ENCODE measurements at regions not wholly inside any gene's neighbourhood (a gene's known extent, or its start where the extent isn't known, plus 50 kb on each side); places are given as distances from the start of the nearest gene placed in this dataset.
"Not testable (repeated sequence)": the region's sequence is repeated elsewhere in the genome, so short reads cannot be mapped to it uniquely, and the experiment has no call there.

DNA sequence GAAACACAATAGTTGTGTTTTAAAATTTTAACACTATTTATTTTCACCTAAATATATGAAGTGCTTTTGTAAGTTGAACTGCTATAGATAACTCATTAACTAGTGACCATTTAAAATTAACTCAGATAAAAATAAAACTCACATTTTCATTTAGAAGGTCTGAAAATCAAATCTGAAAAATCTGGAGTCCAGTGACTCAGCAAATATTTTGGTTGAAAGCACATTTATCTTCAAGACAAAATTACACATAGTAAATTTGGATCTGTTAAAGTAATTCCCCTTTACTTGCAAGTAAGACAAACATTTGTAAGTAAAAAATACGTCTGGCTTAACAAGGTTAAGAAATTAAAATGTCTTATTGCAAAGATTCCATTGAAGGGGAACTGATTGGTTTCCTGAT lies 589.1 kb downstream of the TRIML1 start:
- DNase-seq (ENCODE audit: low read depth, low spot score): no peak

DNA sequence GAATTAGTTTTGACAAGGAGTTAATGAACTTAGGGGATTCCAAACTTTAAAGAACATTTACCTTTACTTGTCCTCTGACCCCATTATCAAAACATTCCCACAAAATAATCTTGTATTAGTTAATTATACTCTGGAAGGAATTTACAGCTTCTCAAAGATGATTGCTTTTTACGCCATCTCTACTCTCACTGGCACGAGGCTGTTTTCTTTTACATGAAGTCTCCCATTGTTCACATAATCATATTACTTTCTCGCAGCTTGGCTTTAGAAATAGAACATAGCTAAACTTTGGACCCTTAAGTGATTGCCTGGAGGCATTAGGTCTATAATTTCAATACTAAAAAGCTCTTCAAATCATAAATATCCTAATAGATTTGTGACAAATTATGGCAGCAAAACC lies 592.9 kb downstream of the TRIML1 start:
- DNase-seq (ENCODE audit: low read depth, low spot score): no peak

- no peak for DNase-seq (ENCODE audit: low read depth, low spot score)
Observed at GRCh38 chr4:188735082-188735481, 595.8 kb downstream of the TRIML1 start.

GRCh38 chr4:188737251-188738002 lies 598.2 kb downstream of the TRIML1 start:
- DNase-seq (ENCODE audit: low read depth, low spot score): no peak

DNA sequence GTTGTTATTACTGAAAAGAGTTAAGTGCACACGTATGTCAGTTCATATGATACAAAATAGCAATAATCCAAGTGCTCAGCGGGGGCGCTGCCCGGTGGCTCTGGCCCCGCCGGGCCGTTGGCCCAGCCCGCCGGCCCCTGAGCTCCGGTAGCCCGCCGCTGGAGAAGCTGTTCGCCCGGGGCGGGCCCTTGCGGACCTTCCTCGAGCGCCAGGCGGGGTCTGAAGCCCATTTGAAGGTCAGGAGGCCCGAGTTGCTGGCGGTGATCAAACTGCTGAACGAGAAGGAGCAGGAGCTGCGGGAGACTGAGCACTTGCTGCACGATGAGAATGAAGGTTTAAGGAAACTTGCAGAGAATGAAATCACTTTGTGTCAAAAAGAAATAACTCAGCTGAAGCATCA lies 599.0 kb downstream of the TRIML1 start:
- DNase-seq (ENCODE audit: low read depth, low spot score): not testable (repeated sequence)

DNA sequence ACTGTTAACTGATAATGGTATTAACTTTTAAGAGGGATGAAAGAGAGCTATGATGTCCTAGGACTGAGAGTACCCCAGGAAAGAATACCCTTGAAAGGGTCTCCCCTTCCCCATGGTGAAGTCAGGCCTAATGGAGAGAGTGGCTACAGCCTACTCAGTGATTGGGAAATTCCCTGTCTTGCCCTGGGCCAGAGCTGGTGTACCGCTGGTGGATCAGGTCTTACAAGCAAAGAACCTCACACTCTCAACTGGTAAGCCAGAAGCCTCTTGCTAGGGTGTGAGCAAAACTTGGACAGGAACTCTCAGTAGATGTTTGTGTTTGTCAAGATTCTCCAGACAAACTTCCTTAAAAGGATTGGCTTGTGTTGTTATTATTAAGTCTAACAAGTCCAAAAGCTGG lies 600.9 kb downstream of the TRIML1 start:
- not testable (repeated sequence) for DNase-seq (ENCODE audit: low read depth, low spot score)

GRCh38 chr4:188740791-188741190 lies 601.5 kb downstream of the TRIML1 start:
- DNase-seq (ENCODE audit: low read depth, low spot score): not testable (repeated sequence)

- DNase-seq (ENCODE audit: low read depth, low spot score): no peak
Observed at GRCh38 chr4:188754372-188755002, 615.2 kb downstream of the TRIML1 start.

- no peak for DNase-seq (ENCODE audit: low read depth, low spot score)
Observed at GRCh38 chr4:188767496-188767895, 628.3 kb downstream of the TRIML1 start.

GRCh38 chr4:188778905-188779304 lies 639.7 kb downstream of the TRIML1 start:
- DNase-seq (ENCODE audit: low read depth, low spot score): no peak

GRCh38 chr4:188779581-188779980 lies 640.3 kb downstream of the TRIML1 start:
- no peak for DNase-seq (ENCODE audit: low read depth, low spot score)

DNA sequence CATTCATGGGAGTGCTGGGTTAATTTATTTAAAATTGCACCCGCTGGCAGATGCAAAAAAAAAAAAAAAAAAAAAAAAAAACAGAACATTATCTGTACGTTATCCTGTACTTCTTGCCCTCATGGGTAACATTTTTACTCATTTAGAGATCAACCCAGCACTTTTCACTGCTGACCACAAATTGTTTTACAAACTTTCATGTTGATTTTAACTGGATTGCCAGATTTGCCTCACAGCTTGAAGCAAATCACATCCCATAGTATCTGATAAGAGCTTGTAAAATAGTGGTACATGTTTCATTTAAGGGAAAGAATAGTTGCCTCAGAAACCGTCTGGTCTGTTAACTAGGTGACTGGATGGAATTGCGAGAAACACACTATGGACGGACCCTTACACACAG lies 640.8 kb downstream of the TRIML1 start:
- DNase-seq (ENCODE audit: low read depth, low spot score): no peak

GRCh38 chr4:188780686-188781085 lies 641.4 kb downstream of the TRIML1 start:
- no peak for DNase-seq (ENCODE audit: low read depth, low spot score)

DNA sequence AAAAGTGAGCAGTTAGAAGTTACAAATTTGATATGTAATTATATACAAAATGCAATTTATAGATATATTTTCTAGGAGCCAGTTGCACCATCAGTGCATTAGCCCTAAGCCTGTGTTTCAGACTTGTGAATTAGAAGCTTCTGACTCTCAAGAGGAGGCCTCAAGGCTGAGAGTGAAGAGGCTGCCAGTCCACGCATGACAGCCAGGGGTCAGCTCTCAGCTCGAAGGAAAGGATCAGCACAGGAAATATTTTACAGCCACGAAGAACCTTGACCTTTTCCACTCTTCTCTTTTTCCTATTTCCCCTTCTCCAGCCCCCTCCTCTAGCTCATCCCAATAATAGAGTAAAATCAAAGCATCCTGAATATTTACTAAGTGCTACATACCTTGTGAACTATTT lies 642.4 kb downstream of the TRIML1 start:
- DNase-seq (ENCODE audit: low read depth, low spot score): no peak

GRCh38 chr4:188783175-188783574 lies 643.9 kb downstream of the TRIML1 start:
- no peak for DNase-seq (ENCODE audit: low read depth, low spot score)

DNA sequence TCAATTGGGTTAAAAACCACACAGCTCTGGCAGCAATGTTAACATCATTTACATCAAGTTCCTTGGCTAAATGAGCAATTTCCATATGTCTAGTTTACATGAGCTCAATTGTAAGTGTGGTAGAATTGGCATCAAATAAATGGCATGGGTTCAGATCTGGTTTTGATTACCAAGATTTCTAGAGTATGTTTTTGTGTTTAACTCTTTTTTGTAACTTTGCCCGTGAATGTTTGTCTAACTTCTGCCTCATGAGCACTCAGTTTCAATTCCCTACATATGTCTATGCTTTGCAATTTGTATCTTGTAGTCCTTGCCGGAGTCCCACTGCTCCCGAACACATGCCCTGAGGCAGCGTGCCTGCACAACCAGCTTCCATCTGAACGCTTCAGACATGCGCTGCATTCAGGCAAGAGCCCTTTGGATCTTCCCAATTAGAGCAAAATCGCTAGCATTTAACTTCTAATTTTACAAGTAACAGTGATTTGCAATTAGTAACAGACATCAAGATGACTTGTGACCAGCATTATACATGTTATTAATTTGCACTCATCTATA lies 644.4 kb downstream of the TRIML1 start:
- DNase-seq (ENCODE audit: low read depth, low spot score): no peak

DNA sequence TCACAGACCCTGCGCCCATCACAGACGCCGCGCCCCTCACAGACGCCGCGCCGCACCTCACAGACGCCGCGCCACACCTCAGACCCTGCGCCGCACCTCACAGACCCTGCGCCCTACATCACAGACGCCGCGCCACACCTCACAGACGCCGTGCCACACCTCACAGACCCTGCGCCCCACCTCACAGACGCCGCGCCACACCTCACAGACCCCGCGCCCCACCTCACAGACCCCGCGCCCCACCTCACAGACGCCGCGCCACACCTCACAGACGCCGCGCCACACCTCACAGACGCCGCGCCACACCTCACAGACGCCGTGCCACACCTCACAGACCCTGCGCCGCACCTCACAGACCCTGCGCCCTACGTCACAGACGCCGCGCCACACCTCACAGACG lies 657.4 kb downstream of the TRIML1 start:
- not testable (repeated sequence) for DNase-seq (ENCODE audit: low read depth, low spot score)

DNA sequence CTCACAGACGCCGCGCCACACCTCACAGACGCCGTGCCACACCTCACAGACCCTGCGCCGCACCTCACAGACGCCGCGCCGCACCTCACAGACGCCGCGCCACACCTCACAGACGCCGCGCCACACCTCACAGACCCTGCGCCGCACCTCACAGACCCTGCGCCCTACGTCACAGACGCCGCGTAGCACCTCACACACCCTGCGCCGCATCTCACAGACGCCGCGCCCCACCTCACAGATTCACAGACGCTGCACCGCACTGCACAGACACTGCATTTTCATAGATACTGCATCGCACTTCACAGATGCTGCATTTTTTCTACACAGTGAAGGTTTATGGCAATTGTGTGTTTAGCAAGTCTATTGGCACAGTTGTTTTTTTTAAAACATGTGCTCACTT lies 657.8 kb downstream of the TRIML1 start:
- DNase-seq (ENCODE audit: low read depth, low spot score): not testable (repeated sequence)

DNA sequence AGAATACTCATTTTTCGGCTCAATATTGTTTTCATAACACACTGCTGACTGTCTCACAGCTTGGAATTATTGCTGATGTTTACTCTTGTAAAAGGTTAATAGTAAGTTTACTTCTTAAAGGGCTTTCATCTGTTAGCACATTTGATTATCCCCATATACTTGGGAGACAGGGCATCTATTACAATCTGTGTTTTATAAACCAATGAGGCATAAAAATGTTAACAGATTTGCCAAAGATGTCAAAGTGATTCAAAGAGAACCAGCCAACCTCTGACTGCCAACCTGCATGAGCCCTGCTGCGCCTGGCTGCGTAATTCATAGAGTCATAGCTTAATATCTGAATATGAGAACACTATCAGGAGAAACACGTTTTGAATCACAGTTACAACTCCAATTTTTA lies 665.6 kb downstream of the TRIML1 start:
- no peak for DNase-seq (ENCODE audit: low read depth, low spot score)

- DNase-seq (ENCODE audit: low read depth, low spot score): no peak
Observed at GRCh38 chr4:188811121-188811520, 671.9 kb downstream of the TRIML1 start.

DNA sequence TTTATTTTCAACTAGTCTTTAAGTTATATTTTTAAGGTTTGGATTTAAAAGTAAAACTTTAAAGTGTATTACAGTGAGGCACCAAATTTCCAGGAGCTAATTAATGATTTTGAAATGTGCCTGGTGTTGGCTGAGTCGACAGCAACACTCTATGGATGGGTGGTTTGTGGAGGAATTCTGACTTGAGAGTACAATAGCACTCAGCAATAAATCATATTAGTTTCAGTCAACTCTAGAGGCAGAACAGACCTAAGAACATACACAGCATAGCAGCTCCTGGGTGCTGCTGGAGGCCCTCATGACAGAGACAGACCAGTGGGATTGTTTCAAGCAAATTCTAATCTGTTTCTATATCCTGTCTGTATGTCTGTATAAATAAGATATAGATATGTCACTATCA lies 673.4 kb downstream of the TRIML1 start:
- no peak for DNase-seq (ENCODE audit: low read depth, low spot score)

DNA sequence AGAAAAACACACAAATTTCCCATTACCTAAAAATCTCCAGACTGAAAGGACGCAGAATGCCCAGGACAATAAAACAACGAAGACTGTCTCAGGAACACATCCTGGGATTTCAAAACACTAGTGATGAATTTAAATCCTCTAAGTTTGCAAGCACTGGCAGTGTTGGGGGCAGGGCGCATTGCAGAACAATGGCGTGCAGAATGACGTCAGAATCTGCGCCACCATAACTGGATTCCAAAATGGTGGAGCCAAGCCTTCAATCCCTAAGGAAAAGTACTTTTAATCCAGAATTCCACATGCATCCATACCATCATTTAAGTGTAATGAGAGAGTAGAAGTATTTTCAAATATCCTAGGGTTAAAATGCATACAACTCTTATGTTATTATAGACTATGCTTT lies 679.1 kb downstream of the TRIML1 start:
- no peak for DNase-seq (ENCODE audit: low read depth, low spot score)

GRCh38 chr4:188819233-188819632 lies 680.0 kb downstream of the TRIML1 start:
- no peak for DNase-seq (ENCODE audit: low read depth, low spot score)
